SK-N-SH treated with all-trans-retinoic acid at 6 μM for 48 hours (cell line): ENCODE measurements at regions not wholly inside any gene's neighbourhood (a gene's known extent, or its start where the extent isn't known, plus 50 kb on each side); places are given as distances from the start of the nearest gene placed in this dataset.

Source experiments
- ATAC-seq: fragments of 200-7000 bp; cut with Tn5 transposase; 3 replicates; pipeline ENCODE4 v1.9.1; 2020; ENCODE audit warnings: mild to moderate bottlenecking, moderate library complexity
- ARNTL ChIP-seq: fragments of 450-650 bp; formaldehyde crosslinking; IDR thresholded peaks from 2 replicates; pipeline ENCODE4 v1.5.0; 2020; ENCODE audit warnings: low read depth, mild to moderate bottlenecking, moderate library complexity, borderline replicate concordance
- BACH2 ChIP-seq: fragments of 250-450 bp; sonication (Bioruptor Pico); IDR thresholded peaks from 2 replicates; pipeline ENCODE4 v1.9.0; 2021; ENCODE audit warnings: mild to moderate bottlenecking, borderline replicate concordance
- CSDC2 ChIP-seq: fragments of 250-450 bp; sonication (Bioruptor Pico); IDR thresholded peaks from 2 replicates; pipeline ENCODE4 v1.5.0; 2020; ENCODE audit warnings: mild to moderate bottlenecking, moderate library complexity
- ESRRG ChIP-seq: fragments of 250-450 bp; sonication (Bioruptor Pico); IDR thresholded peaks from 2 replicates; pipeline ENCODE4 v1.6.1; 2021; ENCODE audit warnings: mild to moderate bottlenecking
- GLIS3 ChIP-seq: fragments of 250-450 bp; sonication (Bioruptor Pico); IDR thresholded peaks from 2 replicates; pipeline ENCODE4 v1.5.0; 2020; ENCODE audit warnings: mild to moderate bottlenecking, moderate library complexity
- ISL1 ChIP-seq: fragments of 250-450 bp; sonication (Bioruptor Pico); IDR thresholded peaks from 2 replicates; pipeline ENCODE4 v2.1.2; 2022; ENCODE audit warnings: mild to moderate bottlenecking, moderate library complexity
- OSR1 ChIP-seq: fragments of 250-450 bp; sonication (Bioruptor Pico); IDR thresholded peaks from 2 replicates; pipeline ENCODE4 v1.8.0; 2022; ENCODE audit warnings: moderate library complexity, mild to moderate bottlenecking, inconsistent platforms
- PPARA ChIP-seq: fragments of 250-450 bp; sonication (Bioruptor Pico); IDR thresholded peaks from 2 replicates; pipeline ENCODE4 v1.5.0; 2020; ENCODE audit warnings: mild to moderate bottlenecking, borderline replicate concordance
- RARB ChIP-seq: fragments of 250-450 bp; sonication (Bioruptor Pico); IDR thresholded peaks from 2 replicates; pipeline ENCODE4 v1.8.0; 2021; ENCODE audit warnings: mild to moderate bottlenecking, moderate library complexity
- TCF4 ChIP-seq: fragments of 250-450 bp; sonication (Bioruptor Pico); IDR thresholded peaks from 2 replicates; pipeline ENCODE4 v1.8.0; 2021; ENCODE audit warnings: mild to moderate bottlenecking, moderate library complexity, borderline replicate concordance
- TOX ChIP-seq: fragments of 250-450 bp; sonication (Bioruptor Pico); IDR thresholded peaks from 2 replicates; pipeline ENCODE4 v1.8.0; 2021; ENCODE audit warnings: mild to moderate bottlenecking, moderate library complexity, borderline replicate concordance
- ZC3H10 ChIP-seq: fragments of 250-450 bp; sonication (Bioruptor Pico); IDR thresholded peaks from 2 replicates; pipeline ENCODE4 v1.5.1; 2021; ENCODE audit warnings: mild to moderate bottlenecking, moderate library complexity
- ZFP3 ChIP-seq: fragments of 250-450 bp; sonication (Bioruptor Pico); IDR thresholded peaks from 2 replicates; pipeline ENCODE4 v1.5.0; 2020; ENCODE audit warnings: mild to moderate bottlenecking, moderate library complexity
- ZFP30 ChIP-seq: fragments of 450-650 bp; formaldehyde crosslinking; IDR thresholded peaks from 2 replicates; pipeline ENCODE4 v1.5.0; 2022; ENCODE audit warnings: mild to moderate bottlenecking, moderate library complexity
- ZNF565 ChIP-seq: fragments of 450-650 bp; formaldehyde crosslinking; conservative IDR thresholded peaks from 2 replicates; pipeline ENCODE4 v1.5.0; 2020; ENCODE audit warnings: low read depth, mild to moderate bottlenecking, moderate library complexity
- ZNF70 ChIP-seq: fragments of 450-650 bp; formaldehyde crosslinking; IDR thresholded peaks from 2 replicates; pipeline ENCODE4 v1.5.0; 2020; ENCODE audit warnings: mild to moderate bottlenecking, moderate library complexity
- ZNF8 ChIP-seq: fragments of 450-650 bp; formaldehyde crosslinking; IDR thresholded peaks from 2 replicates; pipeline ENCODE4 v1.5.0; 2020; ENCODE audit warnings: mild to moderate bottlenecking, moderate library complexity
- TF ChIP-seq, protein P1 (sequence below): fragments of 250-450 bp; sonication (Bioruptor Pico); IDR thresholded peaks from 2 replicates; pipeline ENCODE4 v1.5.1; 2021; ENCODE audit warnings: mild to moderate bottlenecking, moderate library complexity
- TF ChIP-seq, protein P2 (sequence below): fragments of 250-450 bp; sonication (Bioruptor Pico); IDR thresholded peaks from 2 replicates; pipeline ENCODE4 v1.8.0; 2020; ENCODE audit warnings: mild to moderate bottlenecking, moderate library complexity, borderline replicate concordance
- TF ChIP-seq, protein P3 (sequence below): fragments of 250-450 bp; sonication (Bioruptor Pico); IDR thresholded peaks from 2 replicates; pipeline ENCODE4 v1.5.1; 2020; ENCODE audit warnings: low read depth, mild to moderate bottlenecking, moderate library complexity
- TF ChIP-seq, protein P4 (sequence below): fragments of 250-450 bp; sonication (Bioruptor Pico); IDR thresholded peaks from 2 replicates; pipeline ENCODE4 v1.8.0; 2021; ENCODE audit warnings: low read depth, mild to moderate bottlenecking, moderate library complexity, borderline replicate concordance

DNA sequence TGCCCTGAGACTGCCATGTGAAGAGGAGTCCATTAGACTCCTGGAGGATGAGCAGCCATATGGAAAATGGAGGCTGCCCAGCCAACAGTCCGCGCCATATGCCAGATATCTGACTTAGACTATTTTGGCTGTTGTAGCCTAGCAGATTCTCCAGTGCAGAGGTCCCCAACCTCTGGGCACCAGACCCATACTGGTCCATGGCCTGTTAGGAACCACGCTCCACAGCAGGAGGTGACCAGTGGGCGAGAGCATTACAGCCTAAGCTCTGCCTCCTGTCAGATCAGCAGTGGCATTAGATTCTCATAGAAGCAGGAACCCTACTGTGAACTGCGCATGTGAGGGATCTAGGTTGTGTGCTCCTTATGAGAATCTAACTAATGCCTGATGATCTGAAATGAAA lies 851.9 kb downstream of the NR2F1-AS1 start:
- TF ChIP-seq GLIS3 (no peak), ARNTL (CRISPR knock-in tag) (no peak), ESRRG (CRISPR knock-in tag) (no peak), ZNF70 (no peak), TOX (no peak)
- ATAC-seq = no peak

DNA sequence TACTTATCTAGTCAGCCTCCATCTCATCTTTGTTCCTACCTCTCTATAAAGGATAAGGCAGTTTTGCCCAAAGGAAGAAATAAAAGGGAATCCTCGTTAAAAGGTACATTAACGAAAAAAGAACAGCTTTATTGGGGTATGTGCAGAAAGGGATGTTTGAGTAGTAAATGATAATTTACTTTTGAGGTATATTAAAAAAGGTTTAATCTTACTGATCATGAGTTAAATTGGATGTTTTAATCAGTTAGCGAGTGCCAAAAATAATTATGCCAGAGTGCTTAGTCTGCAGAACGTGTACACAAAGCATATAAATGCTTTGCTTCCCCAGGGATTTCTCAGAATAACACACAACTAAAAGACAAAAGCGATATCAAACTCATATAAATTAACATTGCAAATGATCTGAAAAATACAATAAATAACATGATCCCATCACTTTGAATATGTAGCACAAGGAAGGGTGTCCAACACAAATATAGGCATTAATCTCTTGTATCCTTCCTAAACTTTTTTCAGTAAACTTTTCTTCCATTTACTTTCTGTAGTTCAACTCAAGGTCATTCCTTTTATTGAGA lies 865.0 kb downstream of the NR2F1-AS1 start:
- ATAC-seq = no peak
- TF ChIP-seq, protein P1, sequence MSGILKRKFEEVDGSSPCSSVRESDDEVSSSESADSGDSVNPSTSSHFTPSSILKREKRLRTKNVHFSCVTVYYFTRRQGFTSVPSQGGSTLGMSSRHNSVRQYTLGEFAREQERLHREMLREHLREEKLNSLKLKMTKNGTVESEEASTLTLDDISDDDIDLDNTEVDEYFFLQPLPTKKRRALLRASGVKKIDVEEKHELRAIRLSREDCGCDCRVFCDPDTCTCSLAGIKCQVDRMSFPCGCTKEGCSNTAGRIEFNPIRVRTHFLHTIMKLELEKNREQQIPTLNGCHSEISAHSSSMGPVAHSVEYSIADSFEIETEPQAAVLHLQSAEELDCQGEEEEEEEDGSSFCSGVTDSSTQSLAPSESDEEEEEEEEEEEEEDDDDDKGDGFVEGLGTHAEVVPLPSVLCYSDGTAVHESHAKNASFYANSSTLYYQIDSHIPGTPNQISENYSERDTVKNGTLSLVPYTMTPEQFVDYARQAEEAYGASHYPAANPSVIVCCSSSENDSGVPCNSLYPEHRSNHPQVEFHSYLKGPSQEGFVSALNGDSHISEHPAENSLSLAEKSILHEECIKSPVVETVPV (CRISPR knock-in tag) = no peak
- TF ChIP-seq GLIS3 (no peak), PPARA (CRISPR knock-in tag) (no peak)

DNA sequence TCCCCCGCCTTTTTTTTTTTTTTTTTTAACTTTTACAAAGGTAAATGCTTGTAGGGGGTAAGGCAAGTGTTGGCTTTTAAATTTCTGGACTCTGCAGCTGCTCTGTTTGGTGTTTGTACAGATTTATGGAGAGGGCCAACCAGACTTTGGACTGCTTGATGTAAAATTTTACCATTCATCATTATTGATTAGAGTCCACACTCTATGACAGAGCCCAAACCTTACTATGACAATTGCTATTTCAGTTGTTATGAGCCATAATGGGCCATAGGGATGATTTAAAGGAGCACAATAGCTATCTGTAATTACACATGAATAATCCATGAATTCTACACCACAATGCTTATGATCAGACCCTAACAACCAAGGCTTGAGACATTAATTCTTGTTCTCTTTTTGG lies 867.2 kb downstream of the NR2F1-AS1 start:
- TF ChIP-seq ZC3H10 (CRISPR knock-in tag) = no peak
- no peak for TF ChIP-seq ARNTL (CRISPR knock-in tag)
- no peak for TF ChIP-seq TOX
- TF ChIP-seq CSDC2 (CRISPR knock-in tag) = no peak
- no peak for TF ChIP-seq TCF4 (CRISPR knock-in tag)
- TF ChIP-seq ZFP3 (CRISPR knock-in tag) = no peak
- TF ChIP-seq ZNF70 = no peak
- no peak for TF ChIP-seq OSR1 (CRISPR knock-in tag)
- TF ChIP-seq PPARA (CRISPR knock-in tag) = no peak
- TF ChIP-seq, protein P2, sequence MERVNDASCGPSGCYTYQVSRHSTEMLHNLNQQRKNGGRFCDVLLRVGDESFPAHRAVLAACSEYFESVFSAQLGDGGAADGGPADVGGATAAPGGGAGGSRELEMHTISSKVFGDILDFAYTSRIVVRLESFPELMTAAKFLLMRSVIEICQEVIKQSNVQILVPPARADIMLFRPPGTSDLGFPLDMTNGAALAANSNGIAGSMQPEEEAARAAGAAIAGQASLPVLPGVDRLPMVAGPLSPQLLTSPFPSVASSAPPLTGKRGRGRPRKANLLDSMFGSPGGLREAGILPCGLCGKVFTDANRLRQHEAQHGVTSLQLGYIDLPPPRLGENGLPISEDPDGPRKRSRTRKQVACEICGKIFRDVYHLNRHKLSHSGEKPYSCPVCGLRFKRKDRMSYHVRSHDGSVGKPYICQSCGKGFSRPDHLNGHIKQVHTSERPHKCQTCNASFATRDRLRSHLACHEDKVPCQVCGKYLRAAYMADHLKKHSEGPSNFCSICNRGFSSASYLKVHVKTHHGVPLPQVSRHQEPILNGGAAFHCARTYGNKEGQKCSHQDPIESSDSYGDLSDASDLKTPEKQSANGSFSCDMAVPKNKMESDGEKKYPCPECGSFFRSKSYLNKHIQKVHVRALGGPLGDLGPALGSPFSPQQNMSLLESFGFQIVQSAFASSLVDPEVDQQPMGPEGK (CRISPR knock-in tag) = no peak
- no peak for TF ChIP-seq ZFP30 (CRISPR knock-in tag)
- TF ChIP-seq ZNF8 = no peak
- no peak for ATAC-seq

DNA sequence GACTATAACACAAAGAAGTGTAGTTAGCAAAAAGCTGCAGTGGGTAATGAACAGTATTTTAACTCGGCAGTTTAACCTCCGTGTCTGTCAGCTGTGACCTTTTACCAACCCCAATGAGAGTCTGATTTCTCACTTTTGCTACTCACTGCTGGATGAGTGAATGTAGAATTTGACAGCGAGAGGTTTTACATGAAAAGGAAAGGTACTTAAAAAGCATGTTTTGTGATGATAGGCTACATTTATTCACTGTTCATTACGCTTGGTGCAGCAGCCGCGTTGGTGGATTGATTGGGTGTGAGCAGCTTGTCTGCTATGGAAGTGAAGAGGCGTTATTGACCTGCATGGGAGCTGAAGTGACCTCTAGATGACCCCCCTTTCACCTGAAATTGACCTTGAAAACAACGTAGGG lies 867.7 kb downstream of the NR2F1-AS1 start:
- TF ChIP-seq, protein P1 (CRISPR knock-in tag) = no peak
- TF ChIP-seq PPARA (CRISPR knock-in tag) (no peak), ARNTL (CRISPR knock-in tag) (no peak), TOX (no peak), RARB (CRISPR knock-in tag) (no peak), ISL1 (CRISPR knock-in tag) (no peak), OSR1 (CRISPR knock-in tag) (no peak), ZFP30 (CRISPR knock-in tag) (no peak), ZNF565 (CRISPR knock-in tag) (no peak), ESRRG (CRISPR knock-in tag) (no peak), BACH2 (CRISPR knock-in tag) (no peak), CSDC2 (CRISPR knock-in tag) (no peak), ZNF70 (no peak)
- TF ChIP-seq, protein P2 (CRISPR knock-in tag) = no peak
- TF ChIP-seq, protein P3, sequence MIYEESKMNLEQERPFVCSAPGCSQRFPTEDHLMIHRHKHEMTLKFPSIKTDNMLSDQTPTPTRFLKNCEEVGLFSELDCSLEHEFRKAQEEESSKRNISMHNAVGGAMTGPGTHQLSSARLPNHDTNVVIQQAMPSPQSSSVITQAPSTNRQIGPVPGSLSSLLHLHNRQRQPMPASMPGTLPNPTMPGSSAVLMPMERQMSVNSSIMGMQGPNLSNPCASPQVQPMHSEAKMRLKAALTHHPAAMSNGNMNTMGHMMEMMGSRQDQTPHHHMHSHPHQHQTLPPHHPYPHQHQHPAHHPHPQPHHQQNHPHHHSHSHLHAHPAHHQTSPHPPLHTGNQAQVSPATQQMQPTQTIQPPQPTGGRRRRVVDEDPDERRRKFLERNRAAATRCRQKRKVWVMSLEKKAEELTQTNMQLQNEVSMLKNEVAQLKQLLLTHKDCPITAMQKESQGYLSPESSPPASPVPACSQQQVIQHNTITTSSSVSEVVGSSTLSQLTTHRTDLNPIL (CRISPR knock-in tag) = no peak
- TF ChIP-seq, protein P4, sequence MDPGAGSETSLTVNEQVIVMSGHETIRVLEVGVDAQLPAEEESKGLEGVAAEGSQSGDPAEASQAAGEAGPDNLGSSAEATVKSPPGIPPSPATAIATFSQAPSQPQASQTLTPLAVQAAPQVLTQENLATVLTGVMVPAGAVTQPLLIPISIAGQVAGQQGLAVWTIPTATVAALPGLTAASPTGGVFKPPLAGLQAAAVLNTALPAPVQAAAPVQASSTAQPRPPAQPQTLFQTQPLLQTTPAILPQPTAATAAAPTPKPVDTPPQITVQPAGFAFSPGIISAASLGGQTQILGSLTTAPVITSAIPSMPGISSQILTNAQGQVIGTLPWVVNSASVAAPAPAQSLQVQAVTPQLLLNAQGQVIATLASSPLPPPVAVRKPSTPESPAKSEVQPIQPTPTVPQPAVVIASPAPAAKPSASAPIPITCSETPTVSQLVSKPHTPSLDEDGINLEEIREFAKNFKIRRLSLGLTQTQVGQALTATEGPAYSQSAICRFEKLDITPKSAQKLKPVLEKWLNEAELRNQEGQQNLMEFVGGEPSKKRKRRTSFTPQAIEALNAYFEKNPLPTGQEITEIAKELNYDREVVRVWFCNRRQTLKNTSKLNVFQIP (CRISPR knock-in tag) = no peak
- ATAC-seq = no peak
